MM.1S (cell line): ENCODE measurements at regions not wholly inside any gene's neighbourhood (a gene's known extent, or its start where the extent isn't known, plus 50 kb on each side); places are given as distances from the start of the nearest gene placed in this dataset.

ENCODE experiments used
- DNase-seq: peaks from one replicate; pipeline ENCODE4 v3.0.0-alpha.2; 2015
- H2AFZ ChIP-seq: fragments of 300-600 bp; sonication (generic); 2 replicates; pipeline ENCODE4 v1.6.0; 2016; ENCODE audit warnings: antibody characterized with exemption, low read length
- H3F3A ChIP-seq: fragments of 300-600 bp; sonication (generic); 2 replicates; pipeline ENCODE4 v1.6.1; 2016; ENCODE audit warnings: mild to moderate bottlenecking, antibody characterized with exemption, low read length, moderate library complexity, mixed read lengths; ENCODE audit not compliant: insufficient read depth
- H3K27ac ChIP-seq: fragments of 300-600 bp; sonication (generic); 2 replicates; pipeline ENCODE4 v1.5.1; 2016; ENCODE audit warnings: mild to moderate bottlenecking, low read length
- H3K27me3 ChIP-seq: fragments of 300-600 bp; sonication (generic); replicated peaks from 2 replicates; pipeline ENCODE4 v1.6.0; 2016; ENCODE audit warnings: low read length; ENCODE audit not compliant: insufficient read depth
- H3K36me3 ChIP-seq: fragments of 300-600 bp; sonication (generic); replicated peaks from 2 replicates; pipeline ENCODE4 v1.6.1; 2016; ENCODE audit warnings: mild to moderate bottlenecking, low read length, mixed read lengths; ENCODE audit not compliant: insufficient read depth
- H3K4me1 ChIP-seq: fragments of 300-600 bp; sonication (generic); 2 replicates; pipeline ENCODE4 v1.6.1; 2016; ENCODE audit warnings: low read length, mixed read lengths
- H3K4me2 ChIP-seq: fragments of 300-600 bp; sonication (generic); 2 replicates; pipeline ENCODE4 v1.6.0; 2016; ENCODE audit warnings: low read depth, low read length
- H3K4me3 ChIP-seq: fragments of 300-600 bp; sonication (generic); 2 replicates; pipeline ENCODE4 v1.5.1; 2016; ENCODE audit warnings: low read length, mixed read lengths
- H3K79me2 ChIP-seq: fragments of 300-600 bp; sonication (generic); 2 replicates; pipeline ENCODE4 v1.6.1; 2016; ENCODE audit warnings: mixed run types, low read length, mixed read lengths
- H3K9ac ChIP-seq: fragments of 300-600 bp; sonication (generic); 2 replicates; pipeline ENCODE4 v1.6.1; 2016; ENCODE audit warnings: low read length, mixed read lengths
- H3K9me2 ChIP-seq: fragments of 300-600 bp; sonication (generic); replicated peaks from 2 replicates; pipeline ENCODE4 v1.6.1; 2016; ENCODE audit warnings: mild to moderate bottlenecking, low read length, mixed read lengths; ENCODE audit not compliant: insufficient read depth
- H3K9me3 ChIP-seq: fragments of 300-600 bp; sonication (generic); replicated peaks from 2 replicates; pipeline ENCODE4 v1.6.1; 2016; ENCODE audit warnings: mild to moderate bottlenecking, low read length, mixed read lengths; ENCODE audit not compliant: insufficient read depth
- H4K20me1 ChIP-seq: fragments of 300-600 bp; sonication (generic); 2 replicates; pipeline ENCODE4 v1.6.1; 2016; ENCODE audit warnings: mild to moderate bottlenecking, low read length, moderate library complexity, mixed read lengths; ENCODE audit not compliant: insufficient read depth
- CTCF ChIP-seq: fragments of 300-600 bp; sonication (generic); IDR thresholded peaks from 2 replicates; pipeline ENCODE4 v1.5.1; 2016; ENCODE audit warnings: antibody characterized with exemption, low read length, mixed read lengths
- EZH2 ChIP-seq: fragments of 300-600 bp; sonication (generic); optimal IDR thresholded peaks from 2 replicates; pipeline ENCODE3; 2017; ENCODE audit warnings: low read depth, mild to moderate bottlenecking, antibody characterized with exemption, low read length, mixed read lengths
- EZH2phosphoT487 ChIP-seq: fragments of 300-600 bp; sonication (generic); IDR thresholded peaks from 2 replicates; pipeline ENCODE4 v1.6.1; 2018; ENCODE audit warnings: antibody characterized with exemption, low read length

- no peak for DNase-seq
- no peaks in the 10 kb centered on the region for H3K9me3 ChIP-seq
- no peak overlapping the region for H3K4me2 ChIP-seq
- no peaks in the 10 kb centered on the region for H3K27me3 ChIP-seq
- no peak for TF ChIP-seq EZH2
- no peak for TF ChIP-seq EZH2phosphoT487
- TF ChIP-seq CTCF: no peak
- no peaks in the 10 kb centered on the region for H3K36me3 ChIP-seq
- no peak overlapping the region for H3K4me3 ChIP-seq
- H3K9me2 ChIP-seq: no peaks in the 10 kb centered on the region
- H3K79me2 ChIP-seq: no peaks in the 10 kb centered on the region
- H4K20me1 ChIP-seq: no peaks in the 10 kb centered on the region
- no peaks in the 10 kb centered on the region for H3F3A ChIP-seq
- H3K9ac ChIP-seq: no peak overlapping the region
- no peak overlapping the region for H2AFZ ChIP-seq
- no peaks in the 10 kb centered on the region for H3K4me1 ChIP-seq
- H3K27ac ChIP-seq: no peak overlapping the region
Observed at GRCh38 chr18:78238404-78239089, 741.1 kb upstream of the SALL3 start.

GRCh38 chr18:78239090-78239457 lies 740.5 kb upstream of the SALL3 start:
- no peak for DNase-seq
- H3K4me3 ChIP-seq: no peak overlapping the region
- no peak overlapping the region for H2AFZ ChIP-seq
- H3K27ac ChIP-seq: no peak overlapping the region
- H3K9ac ChIP-seq: no peak overlapping the region
- TF ChIP-seq EZH2phosphoT487 (no peak), CTCF (no peak), EZH2 (no peak)
- no peaks in the 10 kb centered on the region for H3F3A ChIP-seq
- no peaks in the 10 kb centered on the region for H3K9me3 ChIP-seq
- no peaks in the 10 kb centered on the region for H4K20me1 ChIP-seq
- no peaks in the 10 kb centered on the region for H3K27me3 ChIP-seq
- H3K9me2 ChIP-seq: no peaks in the 10 kb centered on the region
- H3K79me2 ChIP-seq: no peaks in the 10 kb centered on the region
- no peaks in the 10 kb centered on the region for H3K36me3 ChIP-seq
- H3K4me2 ChIP-seq: no peak overlapping the region
- no peaks in the 10 kb centered on the region for H3K4me1 ChIP-seq

- H3K9me3 ChIP-seq: no peaks in the 10 kb centered on the region
- no peaks in the 10 kb centered on the region for H3K79me2 ChIP-seq
- H3K4me1 ChIP-seq: no peaks in the 10 kb centered on the region
- no peak overlapping the region for H3K9ac ChIP-seq
- TF ChIP-seq EZH2 (no peak), EZH2phosphoT487 (no peak), CTCF (no peak)
- no peaks in the 10 kb centered on the region for H3K27me3 ChIP-seq
- H3K4me2 ChIP-seq: no peak overlapping the region
- H3K36me3 ChIP-seq: no peaks in the 10 kb centered on the region
- H3K9me2 ChIP-seq: no peaks in the 10 kb centered on the region
- H3F3A ChIP-seq: no peaks in the 10 kb centered on the region
- H2AFZ ChIP-seq: no peak overlapping the region
- H4K20me1 ChIP-seq: no peaks in the 10 kb centered on the region
- H3K27ac ChIP-seq: no peak overlapping the region
- H3K4me3 ChIP-seq: no peak overlapping the region
- DNase-seq: no peak
Observed at GRCh38 chr18:78240101-78240500, 739.5 kb upstream of the SALL3 start.
